ENCODE measurements at regions not wholly inside any gene's neighbourhood (a gene's known extent, or its start where the extent isn't known, plus 50 kb on each side); places are given as distances from the start of the nearest gene placed in this dataset.

DNA sequence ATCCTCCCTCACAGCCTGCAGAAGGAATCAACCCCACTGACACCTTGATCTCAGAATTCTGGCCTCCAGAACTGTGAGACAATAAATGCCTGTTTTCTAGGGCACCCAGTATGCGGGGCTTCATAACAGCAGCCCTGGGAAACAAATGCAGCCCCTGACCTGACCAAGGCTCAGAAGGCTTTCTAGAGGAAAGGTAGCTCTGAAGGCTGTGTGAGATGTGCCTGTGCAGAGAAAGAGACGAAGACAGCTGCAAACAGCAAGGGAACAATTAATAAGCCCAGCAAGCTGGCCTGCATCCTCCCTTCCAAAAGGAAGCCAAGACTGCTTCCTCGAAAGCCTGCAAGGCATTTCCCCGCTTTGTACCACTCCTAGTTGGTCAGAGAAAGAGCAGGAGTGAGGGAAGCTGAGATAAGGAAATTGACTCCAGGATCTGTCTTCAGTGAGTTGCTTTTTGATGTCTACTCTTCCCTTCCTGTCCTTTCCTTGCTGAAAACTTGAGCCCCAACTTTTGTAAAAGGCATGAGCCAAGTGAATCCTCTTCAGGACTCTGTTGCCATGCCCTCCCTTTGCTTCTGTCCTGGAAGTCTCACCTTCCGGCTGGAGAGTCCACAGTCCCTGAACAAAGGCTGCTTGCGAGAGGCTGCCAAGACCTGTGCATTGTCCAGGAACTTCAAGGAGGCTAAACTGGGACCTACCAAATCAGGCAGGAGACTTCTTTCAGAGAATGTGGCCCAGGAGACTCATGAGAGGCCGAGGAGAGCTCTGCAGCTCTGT is 71.2 kb upstream of the ARID5B start:
- no peak overlapping the region for H3K9ac ChIP-seq (ENCODE audit: insufficient read depth, low read length, poor library complexity, severe bottlenecking)
- 93% methylated on average over 4 of the region's 7 CpGs for WGBS (ENCODE audit: insufficient coverage)

DNA sequence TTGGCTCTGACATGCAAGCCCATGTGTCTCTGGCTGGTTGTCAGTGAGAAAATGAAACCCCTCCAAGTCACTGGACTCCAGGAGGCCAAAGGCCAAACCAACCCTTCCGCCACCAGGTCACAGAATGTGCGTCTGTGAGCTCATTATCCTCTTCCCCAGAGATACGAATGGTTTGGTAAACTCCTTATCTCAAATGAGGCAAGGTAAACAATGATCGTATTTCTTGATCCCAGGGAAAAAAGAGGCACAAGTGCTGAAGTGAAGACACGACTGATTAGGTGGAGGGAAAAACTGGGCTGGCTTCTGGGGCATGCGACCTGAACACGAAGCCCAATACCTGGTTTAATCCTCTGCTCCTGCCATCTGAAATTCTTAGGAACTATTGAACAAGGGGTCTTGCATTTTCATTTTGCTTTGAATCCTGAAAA is 70.6 kb upstream of the ARID5B start:
- Mint-ChIP-seq H3K4me1 (peaks cover 5% of the 10 kb centered on the region), H3K9me3 (peaks cover 0 to 3% (median 0%) of the 10 kb centered on the region in 7 donors), H3K27me3 (ENCODE audit: low read depth in 3 of 3) (no peaks in the 10 kb centered on the region), H3K4me3 (no peak overlapping the region), H3K27ac (no peak overlapping the region), H3K36me3 (no peaks in the 10 kb centered on the region)
- Histone ChIP-seq H3K4me2 (replicated peaks; ENCODE audit: extremely low read depth, low read length, poor library complexity, severe bottlenecking) (no peak overlapping the region), H3K79me2 (ENCODE audit: insufficient read depth, low read length) (no peaks in the 10 kb centered on the region), H4K20me1 (ENCODE audit: insufficient read depth, low read length) (no peaks in the 10 kb centered on the region), H3K27me3 (ENCODE audit: control insufficient read depth in 2 of 2, insufficient read depth in 2 of 2, low read length in 2 of 2) (no peaks in the 10 kb centered on the region), H3K9ac (ENCODE audit: insufficient read depth, low read length, poor library complexity, severe bottlenecking) (no peak overlapping the region), H3K27ac (ENCODE audit: low read depth in 1 of 2, low read length in 2 of 2) (no peak overlapping the region), H3K36me3 (replicated peaks in 1 of 2; ENCODE audit: control insufficient read depth in 1 of 2, insufficient read depth in 2 of 2, low read length in 2 of 2) (no peaks in the 10 kb centered on the region), H3K9me3 (replicated peaks in 1 of 2; ENCODE audit: control insufficient read depth in 1 of 2, insufficient read depth in 1 of 2, low read length in 2 of 2) (no peaks in the 10 kb centered on the region), H3K4me1 (ENCODE audit: control insufficient read depth in 1 of 2, insufficient read depth in 2 of 2, low read length in 2 of 2) (no peaks in the 10 kb centered on the region), H3K4me3 (replicated peaks in 1 of 3; ENCODE audit: low read depth in 2 of 3, low read length in 3 of 3) (no peak overlapping the region), H2AFZ (ENCODE audit: insufficient read depth, low read depth, low read length, poor library complexity, severe bottlenecking) (no peak overlapping the region)
- no peak for DNase-seq
- intact Hi-C loops (cut with micrococcal nuclease) = no loop called here
- WGBS (ENCODE audit: insufficient coverage) = 94% methylated on average over 5 of the region's 7 CpGs
- TF ChIP-seq, protein P1, sequence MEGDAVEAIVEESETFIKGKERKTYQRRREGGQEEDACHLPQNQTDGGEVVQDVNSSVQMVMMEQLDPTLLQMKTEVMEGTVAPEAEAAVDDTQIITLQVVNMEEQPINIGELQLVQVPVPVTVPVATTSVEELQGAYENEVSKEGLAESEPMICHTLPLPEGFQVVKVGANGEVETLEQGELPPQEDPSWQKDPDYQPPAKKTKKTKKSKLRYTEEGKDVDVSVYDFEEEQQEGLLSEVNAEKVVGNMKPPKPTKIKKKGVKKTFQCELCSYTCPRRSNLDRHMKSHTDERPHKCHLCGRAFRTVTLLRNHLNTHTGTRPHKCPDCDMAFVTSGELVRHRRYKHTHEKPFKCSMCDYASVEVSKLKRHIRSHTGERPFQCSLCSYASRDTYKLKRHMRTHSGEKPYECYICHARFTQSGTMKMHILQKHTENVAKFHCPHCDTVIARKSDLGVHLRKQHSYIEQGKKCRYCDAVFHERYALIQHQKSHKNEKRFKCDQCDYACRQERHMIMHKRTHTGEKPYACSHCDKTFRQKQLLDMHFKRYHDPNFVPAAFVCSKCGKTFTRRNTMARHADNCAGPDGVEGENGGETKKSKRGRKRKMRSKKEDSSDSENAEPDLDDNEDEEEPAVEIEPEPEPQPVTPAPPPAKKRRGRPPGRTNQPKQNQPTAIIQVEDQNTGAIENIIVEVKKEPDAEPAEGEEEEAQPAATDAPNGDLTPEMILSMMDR (IDR thresholded peaks at IDR 0.05) = no peak

More for the DNA sequence above, 71.2 kb upstream of the ARID5B start:
- H3K4me1 ChIP-seq (ENCODE audit: control insufficient read depth in 1 of 2, insufficient read depth in 2 of 2, low read length in 2 of 2) = no peaks in the 10 kb centered on the region
- Mint-ChIP-seq H3K27me3 (ENCODE audit: low read depth in 3 of 3) (no peaks in the 10 kb centered on the region), H3K4me3 (no peak overlapping the region), H3K27ac (no peak overlapping the region), H3K4me1 (peaks cover 5% of the 10 kb centered on the region), H3K9me3 (peaks cover 0 to 3% (median 0%) of the 10 kb centered on the region in 7 donors), H3K36me3 (no peaks in the 10 kb centered on the region)
- intact Hi-C loops (cut with micrococcal nuclease) = no loop called here
- no peak for DNase-seq
- no peaks in the 10 kb centered on the region for H3K9me3 ChIP-seq (replicated peaks in 1 of 2; ENCODE audit: control insufficient read depth in 1 of 2, insufficient read depth in 1 of 2, low read length in 2 of 2)
- no peaks in the 10 kb centered on the region for H3K79me2 ChIP-seq (ENCODE audit: insufficient read depth, low read length)
- TF ChIP-seq, protein P1 (IDR thresholded peaks at IDR 0.05) = no peak
- no peaks in the 10 kb centered on the region for H4K20me1 ChIP-seq (ENCODE audit: insufficient read depth, low read length)
- H3K4me3 ChIP-seq (replicated peaks in 1 of 3; ENCODE audit: low read depth in 2 of 3, low read length in 3 of 3) = no peak overlapping the region
- H3K36me3 ChIP-seq (replicated peaks in 1 of 2; ENCODE audit: control insufficient read depth in 1 of 2, insufficient read depth in 2 of 2, low read length in 2 of 2) = no peaks in the 10 kb centered on the region
- no peak overlapping the region for H3K4me2 ChIP-seq (replicated peaks; ENCODE audit: extremely low read depth, low read length, poor library complexity, severe bottlenecking)
- no peak overlapping the region for H3K27ac ChIP-seq (ENCODE audit: low read depth in 1 of 2, low read length in 2 of 2)
- H2AFZ ChIP-seq (ENCODE audit: insufficient read depth, low read depth, low read length, poor library complexity, severe bottlenecking) = no peak overlapping the region
- no peaks in the 10 kb centered on the region for H3K27me3 ChIP-seq (ENCODE audit: control insufficient read depth in 2 of 2, insufficient read depth in 2 of 2, low read length in 2 of 2)
